ENCODE measurements at regions not wholly inside any gene's neighbourhood (a gene's known extent, or its start where the extent isn't known, plus 50 kb on each side); places are given as distances from the start of the nearest gene placed in this dataset.

DNA sequence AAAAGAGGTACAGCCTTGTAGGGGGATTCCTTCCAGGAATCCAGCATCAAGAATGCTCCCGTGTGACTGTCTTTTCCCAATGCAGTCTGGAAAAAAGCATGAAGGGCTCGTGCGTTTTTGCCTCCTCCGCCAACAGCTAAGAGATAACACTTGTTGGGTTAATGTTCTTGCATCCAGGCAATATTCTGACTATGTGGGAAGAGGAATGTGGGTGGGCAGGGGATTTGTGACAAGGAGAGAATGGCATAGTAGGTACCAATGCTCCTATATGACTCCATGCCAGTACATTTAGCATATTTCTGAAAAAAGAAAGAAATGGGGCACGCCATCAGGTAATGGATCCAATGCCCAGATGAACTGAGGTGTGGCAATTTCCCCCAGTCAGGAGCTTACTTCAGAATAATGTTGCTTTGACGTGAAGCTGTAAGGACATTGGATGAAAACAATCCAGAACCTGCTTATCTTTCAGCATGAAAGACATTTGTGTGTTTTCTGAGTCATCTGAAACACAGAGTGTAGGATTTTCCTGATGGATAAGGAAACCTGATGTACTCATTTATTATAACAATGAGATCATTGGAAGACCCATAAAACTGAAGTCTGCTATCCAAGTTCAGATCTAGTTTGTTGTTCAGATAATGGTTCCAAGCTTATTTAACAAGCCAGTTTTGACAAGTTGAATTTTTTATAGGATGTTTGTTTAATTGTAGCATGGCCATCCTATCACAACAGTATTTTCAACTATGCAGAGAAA lies 105.5 kb downstream of the LYPLAL1 start:
- TF ChIP-seq, protein P1, sequence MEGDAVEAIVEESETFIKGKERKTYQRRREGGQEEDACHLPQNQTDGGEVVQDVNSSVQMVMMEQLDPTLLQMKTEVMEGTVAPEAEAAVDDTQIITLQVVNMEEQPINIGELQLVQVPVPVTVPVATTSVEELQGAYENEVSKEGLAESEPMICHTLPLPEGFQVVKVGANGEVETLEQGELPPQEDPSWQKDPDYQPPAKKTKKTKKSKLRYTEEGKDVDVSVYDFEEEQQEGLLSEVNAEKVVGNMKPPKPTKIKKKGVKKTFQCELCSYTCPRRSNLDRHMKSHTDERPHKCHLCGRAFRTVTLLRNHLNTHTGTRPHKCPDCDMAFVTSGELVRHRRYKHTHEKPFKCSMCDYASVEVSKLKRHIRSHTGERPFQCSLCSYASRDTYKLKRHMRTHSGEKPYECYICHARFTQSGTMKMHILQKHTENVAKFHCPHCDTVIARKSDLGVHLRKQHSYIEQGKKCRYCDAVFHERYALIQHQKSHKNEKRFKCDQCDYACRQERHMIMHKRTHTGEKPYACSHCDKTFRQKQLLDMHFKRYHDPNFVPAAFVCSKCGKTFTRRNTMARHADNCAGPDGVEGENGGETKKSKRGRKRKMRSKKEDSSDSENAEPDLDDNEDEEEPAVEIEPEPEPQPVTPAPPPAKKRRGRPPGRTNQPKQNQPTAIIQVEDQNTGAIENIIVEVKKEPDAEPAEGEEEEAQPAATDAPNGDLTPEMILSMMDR (conservative IDR thresholded peaks at IDR 0.05 in 1 of 2, IDR thresholded peaks at IDR 0.05 in 1 of 2; ENCODE audit: low read depth in 1 of 2, low read length in 2 of 2) = no peak
- no peak for TF ChIP-seq EZH2 (IDR thresholded peaks at IDR 0.05; ENCODE audit: low read length, missing control alignments)
